Suprapubic skin (tissue), 3 donors: ENCODE measurements at regions not wholly inside any gene's neighbourhood (a gene's known extent, or its start where the extent isn't known, plus 50 kb on each side); places are given as distances from the start of the nearest gene placed in this dataset.

Experiments
- EP300 ChIP-seq: sonication (generic); formaldehyde crosslinking; IDR thresholded peaks from one replicate; pipeline ENCODE4 v1.6.1; 2017; ENCODE audit warnings: antibody characterized with exemption
- POLR2A ChIP-seq, 2 donors: fragments of 450-650 bp; IDR thresholded peaks; one replicate each; pipeline ENCODE4 v1.6.1; 2017; ENCODE audit warnings: antibody characterized with exemption in 2 of 2, mild to moderate bottlenecking in 2 of 2, moderate library complexity in 2 of 2
- TF ChIP-seq, protein P1 (sequence below), 2 donors: fragments of 200-600 bp in 1 of 2; fragments of 450-650 bp in 1 of 2; sonication (generic) in 1 of 2; IDR thresholded peaks; one replicate each; pipeline ENCODE4 v1.5.1; 2016 to 2019; ENCODE audit warnings: antibody characterized with exemption in 2 of 2, mild to moderate bottlenecking in 1 of 2, moderate library complexity in 1 of 2

DNA sequence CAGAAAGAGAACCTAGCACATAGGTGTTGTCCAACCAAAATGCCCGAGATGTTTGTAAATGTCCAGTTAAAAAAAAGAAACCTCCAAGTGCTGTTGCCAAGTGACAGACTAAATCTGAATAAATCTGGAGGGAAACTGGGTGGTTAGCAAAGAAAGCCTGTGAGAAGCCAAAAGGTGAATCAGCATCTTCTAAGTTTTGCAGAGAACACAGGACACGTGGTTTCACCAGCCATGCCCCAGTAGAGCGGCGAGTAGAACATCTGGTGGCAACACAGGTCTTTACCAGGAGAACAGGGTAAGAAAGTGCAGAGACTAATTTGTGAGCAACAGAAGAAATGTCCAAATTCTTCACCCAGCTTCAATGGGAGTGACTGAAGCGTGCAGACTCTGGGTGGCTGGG lies 986.0 kb downstream of the ROBO2 start:
- TF ChIP-seq, protein P1, sequence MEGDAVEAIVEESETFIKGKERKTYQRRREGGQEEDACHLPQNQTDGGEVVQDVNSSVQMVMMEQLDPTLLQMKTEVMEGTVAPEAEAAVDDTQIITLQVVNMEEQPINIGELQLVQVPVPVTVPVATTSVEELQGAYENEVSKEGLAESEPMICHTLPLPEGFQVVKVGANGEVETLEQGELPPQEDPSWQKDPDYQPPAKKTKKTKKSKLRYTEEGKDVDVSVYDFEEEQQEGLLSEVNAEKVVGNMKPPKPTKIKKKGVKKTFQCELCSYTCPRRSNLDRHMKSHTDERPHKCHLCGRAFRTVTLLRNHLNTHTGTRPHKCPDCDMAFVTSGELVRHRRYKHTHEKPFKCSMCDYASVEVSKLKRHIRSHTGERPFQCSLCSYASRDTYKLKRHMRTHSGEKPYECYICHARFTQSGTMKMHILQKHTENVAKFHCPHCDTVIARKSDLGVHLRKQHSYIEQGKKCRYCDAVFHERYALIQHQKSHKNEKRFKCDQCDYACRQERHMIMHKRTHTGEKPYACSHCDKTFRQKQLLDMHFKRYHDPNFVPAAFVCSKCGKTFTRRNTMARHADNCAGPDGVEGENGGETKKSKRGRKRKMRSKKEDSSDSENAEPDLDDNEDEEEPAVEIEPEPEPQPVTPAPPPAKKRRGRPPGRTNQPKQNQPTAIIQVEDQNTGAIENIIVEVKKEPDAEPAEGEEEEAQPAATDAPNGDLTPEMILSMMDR (IDR thresholded peaks at IDR 0.05) = no peak
- TF ChIP-seq EP300 (no peak), POLR2A (IDR thresholded peaks at IDR 0.05) (no peak)
